A549 (cell line): ENCODE measurements at regions not wholly inside any gene's neighbourhood (a gene's known extent, or its start where the extent isn't known, plus 50 kb on each side); places are given as distances from the start of the nearest gene placed in this dataset.

Experiments used
- ATAC-seq, 2 experiments: fragments of 200-7000 bp in 1 of 2; fragments of >200 bp in 1 of 2; cut with Nextera tagmentation in 1 of 2; cut with Tn5 transposase in 1 of 2; 3 replicates each; pipeline versions ENCODE4 v1.8.0 to v1.9.1; 2018 to 2020; ENCODE audit warnings: mild to moderate bottlenecking in 1 of 2, moderate library complexity in 1 of 2
- CTCF ChIA-PET: fragments of 300-600 bp; sonication (Branson Sonifier 250); formaldehyde crosslinking; extraction: SDS; loops from one replicate; lab custom pipeline; 2021; ENCODE audit warnings: antibody characterized with exemption, inconsistent platforms; lab: Yijun Ruan, JAX
- POLR2A ChIA-PET: fragments of 350-600 bp; formaldehyde crosslinking; extraction: SDS; loops from one replicate; lab custom pipeline; 2021; ENCODE audit warnings: antibody characterized with exemption, inconsistent platforms; lab: Yijun Ruan, JAX
- DNase-seq, 2 experiments: peaks; one replicate each; pipeline versions ENCODE4 v3.0.0 to v3.0.0-alpha.2; 2011 to 2016; ENCODE audit warnings: low read depth in 1 of 2, low spot score in 1 of 2
- FAIRE-seq: peaks from 2 replicates; lab custom pipeline; 2011; peaks lifted over from hg19 to GRCh38; lab: Jason Lieb, UNC
- H3K27ac ChIP-seq, 2 experiments: fragments of >200 bp; sonication (Bioruptor Twin); formaldehyde crosslinking; 3 replicates each; pipeline ENCODE4 v1.5.1; 2016 to 2017
- H3K4me1 ChIP-seq: fragments of >200 bp; sonication (Bioruptor Twin); formaldehyde crosslinking; 3 replicates; pipeline ENCODE4 v1.6.1; 2016
- H3K4me2 ChIP-seq: fragments of >200 bp; sonication (Bioruptor Twin); formaldehyde crosslinking; 3 replicates; pipeline ENCODE4 v1.6.1; 2016
- H3K4me3 ChIP-seq: fragments of >200 bp; sonication (Bioruptor Twin); formaldehyde crosslinking; 3 replicates; pipeline ENCODE4 v1.5.1; 2016
- H3K9me3 ChIP-seq: fragments of >200 bp; sonication (Bioruptor Twin); formaldehyde crosslinking; 3 replicates; pipeline ENCODE4 v1.6.1; 2016
- ATOH8 ChIP-seq: fragments of 250-450 bp; sonication (Bioruptor Pico); IDR thresholded peaks from 2 replicates; pipeline ENCODE4 v1.5.0; 2020; ENCODE audit warnings: low read depth, mild to moderate bottlenecking, moderate library complexity
- BHLHE40 ChIP-seq: IDR thresholded peaks from 2 replicates; pipeline ENCODE4 v1.6.1; 2012; ENCODE audit warnings: low read depth, low read length, inconsistent platforms
- CBX2 ChIP-seq: fragments of 200-600 bp; sonication (generic); IDR thresholded peaks from 2 replicates; pipeline ENCODE4 v1.6.1; 2016; ENCODE audit warnings: low read depth, mild to moderate bottlenecking, borderline replicate concordance
- CEBPB ChIP-seq, 2 experiments: fragments of >200 bp in 1 of 2; sonication (Bioruptor Twin) in 1 of 2; formaldehyde crosslinking in 1 of 2; IDR thresholded peaks; 2 replicates each; pipeline ENCODE4 v1.6.1; 2012 to 2016
- CHD2 ChIP-seq: fragments of 150-350 bp; IDR thresholded peaks from 2 replicates; pipeline ENCODE4 v1.6.1; 2014; ENCODE audit warnings: low read length; ENCODE audit not compliant: partially characterized antibody
- CHD4 ChIP-seq: fragments of 200-600 bp; sonication (generic); IDR thresholded peaks from 2 replicates; pipeline ENCODE4 v1.6.1; 2016; ENCODE audit warnings: antibody characterized with exemption, mild to moderate bottlenecking, borderline replicate concordance
- E2F6 ChIP-seq: IDR thresholded peaks from 2 replicates; pipeline ENCODE4 v1.6.1; 2012; ENCODE audit warnings: low read depth, borderline replicate concordance
- ESRRA ChIP-seq: fragments of 150-350 bp; IDR thresholded peaks from 2 replicates; pipeline ENCODE4 v1.6.1; 2014; ENCODE audit warnings: mild to moderate bottlenecking, low read length, borderline replicate concordance
- HDAC2 ChIP-seq: fragments of 200-600 bp; sonication (generic); IDR thresholded peaks from 2 replicates; pipeline ENCODE4 v1.6.1; 2016
- HOXB5 ChIP-seq: fragments of 250-450 bp; sonication (Bioruptor Pico); IDR thresholded peaks from 2 replicates; pipeline ENCODE4 v1.5.0; 2020; ENCODE audit warnings: mild to moderate bottlenecking, moderate library complexity
- JUN ChIP-seq, 2 experiments: fragments of >200 bp; sonication (Bioruptor Twin); formaldehyde crosslinking; IDR thresholded peaks; 2 replicates in 1 of 2; 3 replicates in 1 of 2; pipeline ENCODE4 v1.6.1; 2016 to 2017
- JUNB ChIP-seq: fragments of >200 bp; sonication (Bioruptor Twin); formaldehyde crosslinking; IDR thresholded peaks from 2 replicates; pipeline ENCODE4 v1.6.1; 2016
- KDM5A ChIP-seq: fragments of 200-600 bp; sonication (generic); IDR thresholded peaks from 2 replicates; pipeline ENCODE4 v1.6.1; 2016; ENCODE audit warnings: antibody characterized with exemption, mild to moderate bottlenecking
- MAFK ChIP-seq: fragments of 450-650 bp; IDR thresholded peaks from 2 replicates; pipeline ENCODE4 v1.6.1; 2014; ENCODE audit not compliant: partially characterized antibody
- NR3C1 ChIP-seq: fragments of >200 bp; sonication (Bioruptor Twin); formaldehyde crosslinking; IDR thresholded peaks from 3 replicates; pipeline ENCODE4 v1.6.1; 2017
- PHF8 ChIP-seq: fragments of 200-600 bp; sonication (generic); IDR thresholded peaks from 2 replicates; pipeline ENCODE4 v1.6.1; 2016; ENCODE audit warnings: low read depth, mild to moderate bottlenecking, antibody characterized with exemption, moderate library complexity, borderline replicate concordance
- POLR2AphosphoS2 ChIP-seq: conservative IDR thresholded peaks from 2 replicates; pipeline ENCODE4 v1.6.1; 2012; ENCODE audit warnings: low read length, improper control_type of control experiment, inconsistent platforms
- RNF2 ChIP-seq: fragments of 200-600 bp; sonication (generic); IDR thresholded peaks from 2 replicates; pipeline ENCODE4 v1.6.1; 2016; ENCODE audit warnings: low read depth, mild to moderate bottlenecking, antibody characterized with exemption, moderate library complexity, borderline replicate concordance
- SMC3 ChIP-seq: fragments of >200 bp; sonication (Bioruptor Twin); formaldehyde crosslinking; IDR thresholded peaks from 3 replicates; pipeline ENCODE4 v1.6.1; 2018; ENCODE audit warnings: inconsistent platforms
- TFCP2L1 ChIP-seq: fragments of 250-450 bp; sonication (Bioruptor Pico); IDR thresholded peaks from 2 replicates; pipeline ENCODE4 v1.5.0; 2021; ENCODE audit warnings: mild to moderate bottlenecking
- ZFP36 ChIP-seq: fragments of 450-650 bp; IDR thresholded peaks from 2 replicates; pipeline ENCODE4 v1.6.1; 2014; ENCODE audit warnings: borderline replicate concordance; ENCODE audit not compliant: partially characterized antibody
- ZNF302 ChIP-seq: fragments of 250-450 bp; sonication (Bioruptor Pico); IDR thresholded peaks from 2 replicates; pipeline ENCODE4 v1.9.0; 2021; ENCODE audit warnings: inconsistent platforms, mild to moderate bottlenecking, moderate library complexity
- WGBS: methylation state at CpG from one replicate; pipeline ENCODE4 v1.1.6; 2017; ENCODE audit errors: missing lambda C conversion rate; 5-methylcytosine and 5-hydroxymethylcytosine counted together
- TF ChIP-seq, protein P1 (sequence below): fragments of >200 bp; sonication (Bioruptor Twin); formaldehyde crosslinking; IDR thresholded peaks from 2 replicates; pipeline ENCODE4 v1.6.1; 2016
- TF ChIP-seq, protein P2 (sequence below): fragments of 250-450 bp; sonication (Bioruptor Pico); IDR thresholded peaks from 2 replicates; pipeline ENCODE4 v1.5.0; 2021; ENCODE audit warnings: mild to moderate bottlenecking, moderate library complexity, borderline replicate concordance
- TF ChIP-seq, protein P3 (sequence below): IDR thresholded peaks from 2 replicates; pipeline ENCODE4 v1.6.1; 2012

DNA sequence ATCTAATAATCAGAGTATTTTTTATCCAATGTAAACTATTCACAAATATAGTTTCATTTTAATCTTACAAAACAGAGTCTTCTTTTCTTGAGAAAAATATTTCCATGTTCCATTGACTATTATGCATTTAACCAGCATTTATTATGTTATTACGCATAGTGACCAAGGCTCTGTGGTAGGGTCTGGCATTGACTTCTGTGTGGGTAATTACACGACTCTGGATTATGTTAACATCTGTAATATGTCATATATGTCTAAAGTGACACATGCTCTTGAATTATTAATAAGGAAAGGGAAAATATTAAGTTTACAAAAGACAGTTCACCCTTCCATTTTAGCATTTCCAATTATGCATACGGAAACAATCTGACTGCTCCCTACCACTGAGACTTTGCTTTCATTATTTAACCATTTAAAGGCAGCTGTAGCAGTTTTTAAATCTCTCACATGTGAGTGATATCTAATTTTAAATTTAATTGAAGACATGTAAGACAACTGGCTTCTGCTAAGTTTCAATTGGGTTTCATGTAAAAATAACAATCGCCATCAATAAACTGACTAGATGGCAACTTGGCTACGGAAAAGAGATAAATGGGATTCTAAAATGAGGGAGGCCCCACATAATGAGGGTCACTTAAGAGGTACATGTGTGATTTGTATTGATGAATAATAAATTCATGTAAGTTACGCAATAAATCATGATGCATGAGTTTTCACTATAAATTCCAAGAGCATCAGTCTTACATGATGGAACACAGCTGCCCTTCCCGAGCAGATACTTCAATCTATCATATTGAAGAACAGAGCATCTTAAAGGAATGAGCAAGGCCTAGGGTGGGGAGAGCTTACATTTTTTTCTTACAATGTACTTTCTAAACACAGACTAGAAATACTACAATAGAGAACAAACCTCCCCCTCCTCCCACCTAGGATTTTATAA lies 1056.8 kb downstream of the MAT2B start:
- POLR2A ChIA-PET: no interaction called here
- 19% methylated on average over 7 of the region's 7 CpGs for whole genome bisulfite sequencing
- no peak for ATAC-seq
- no peak for TF ChIP-seq KDM5A
- TF ChIP-seq CEBPB (IDR thresholded peaks at IDR 0.05): no peak
- TF ChIP-seq POLR2AphosphoS2: no peak
- no peak for TF ChIP-seq CBX2
- no peak for TF ChIP-seq NR3C1
- TF ChIP-seq RNF2: no peak
- no peak for TF ChIP-seq SMC3
- TF ChIP-seq E2F6: no peak
- no peak for TF ChIP-seq HOXB5 (CRISPR knock-in tag)
- TF ChIP-seq, protein P1, sequence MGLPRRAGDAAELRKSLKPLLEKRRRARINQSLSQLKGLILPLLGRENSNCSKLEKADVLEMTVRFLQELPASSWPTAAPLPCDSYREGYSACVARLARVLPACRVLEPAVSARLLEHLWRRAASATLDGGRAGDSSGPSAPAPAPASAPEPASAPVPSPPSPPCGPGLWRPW: no peak
- TF ChIP-seq MAFK: no peak
- no peak overlapping the region for H3K4me3 ChIP-seq
- no peak for FAIRE-seq
- CTCF ChIA-PET: interaction anchor here (0.6 kb wide), 1 partner anchor 115 kb away, joined by 3 read pairs; no protein-coding TSS in a partner anchor
- DNase-seq: no peak
- no peaks in the 10 kb centered on the region for H3K9me3 ChIP-seq
- no peak overlapping the region for H3K27ac ChIP-seq
- H3K4me2 ChIP-seq: no peak overlapping the region
- no peaks in the 10 kb centered on the region for H3K4me1 ChIP-seq

GRCh38 chr5:164563370-164563769 lies 1058.0 kb downstream of the MAT2B start:
- H3K9me3 ChIP-seq: no peaks in the 10 kb centered on the region
- DNase-seq: no peak
- no peak for ATAC-seq
- no peak overlapping the region for H3K27ac ChIP-seq
- POLR2A ChIA-PET: no interaction called here
- H3K4me1 ChIP-seq: no peaks in the 10 kb centered on the region
- TF ChIP-seq ATOH8 (no peak), POLR2AphosphoS2 (no peak), NR3C1 (no peak), ESRRA (no peak), JUNB (no peak), TFCP2L1 (CRISPR knock-in tag) (no peak)
- CTCF ChIA-PET: no interaction called here
- no peak for FAIRE-seq
- H3K4me2 ChIP-seq: no peak overlapping the region
- 0% methylated on average over 1 of the region's 1 CpG for WGBS
- H3K4me3 ChIP-seq: no peak overlapping the region

DNA sequence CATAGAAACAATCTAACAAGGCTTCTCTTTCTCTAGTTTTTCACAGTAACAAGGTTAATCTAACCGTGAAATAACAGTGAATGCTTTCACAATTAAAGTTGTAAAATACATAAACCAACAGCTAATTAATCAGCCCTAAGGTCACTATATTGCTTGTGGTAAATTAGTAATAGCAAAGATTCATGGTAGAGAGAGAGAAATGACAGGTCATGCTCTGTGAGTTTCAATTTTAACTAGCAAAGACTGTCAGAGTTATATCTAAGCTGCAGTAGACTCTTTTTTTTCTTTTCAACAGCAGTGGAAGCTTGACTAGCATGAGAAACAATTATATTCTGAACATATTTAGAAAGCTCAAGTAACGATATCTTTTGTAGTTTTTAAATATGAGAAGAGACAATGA lies 1068.0 kb downstream of the MAT2B start:
- 12% methylated on average over 2 of the region's 2 CpGs for WGBS
- Histone ChIP-seq H3K4me2 (no peak overlapping the region), H3K27ac (no peak overlapping the region), H3K9me3 (no peaks in the 10 kb centered on the region), H3K4me1 (no peaks in the 10 kb centered on the region), H3K4me3 (no peak overlapping the region)
- FAIRE-seq (no peak), DNase-seq (no peak), ATAC-seq (no peak)
- CTCF ChIA-PET: no interaction called here
- POLR2A ChIA-PET: no interaction called here
- TF ChIP-seq BHLHE40: no peak
- no peak for TF ChIP-seq JUNB
- TF ChIP-seq HDAC2: no peak
- no peak for TF ChIP-seq CEBPB (IDR thresholded peaks at IDR 0.05)
- TF ChIP-seq CHD4: no peak
- no peak for TF ChIP-seq JUN (IDR thresholded peaks at IDR 0.05)
- TF ChIP-seq, protein P2, sequence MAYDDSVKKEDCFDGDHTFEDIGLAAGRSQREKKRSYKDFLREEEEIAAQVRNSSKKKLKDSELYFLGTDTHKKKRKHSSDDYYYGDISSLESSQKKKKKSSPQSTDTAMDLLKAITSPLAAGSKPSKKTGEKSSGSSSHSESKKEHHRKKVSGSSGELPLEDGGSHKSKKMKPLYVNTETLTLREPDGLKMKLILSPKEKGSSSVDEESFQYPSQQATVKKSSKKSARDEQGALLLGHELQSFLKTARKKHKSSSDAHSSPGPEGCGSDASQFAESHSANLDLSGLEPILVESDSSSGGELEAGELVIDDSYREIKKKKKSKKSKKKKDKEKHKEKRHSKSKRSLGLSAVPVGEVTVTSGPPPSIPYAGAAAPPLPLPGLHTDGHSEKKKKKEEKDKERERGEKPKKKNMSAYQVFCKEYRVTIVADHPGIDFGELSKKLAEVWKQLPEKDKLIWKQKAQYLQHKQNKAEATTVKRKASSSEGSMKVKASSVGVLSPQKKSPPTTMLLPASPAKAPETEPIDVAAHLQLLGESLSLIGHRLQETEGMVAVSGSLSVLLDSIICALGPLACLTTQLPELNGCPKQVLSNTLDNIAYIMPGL (CRISPR knock-in tag): no peak
- no peak for TF ChIP-seq ZFP36
- TF ChIP-seq ZNF302 (CRISPR knock-in tag): no peak
- no peak for TF ChIP-seq PHF8
- TF ChIP-seq CHD2: no peak
- TF ChIP-seq, protein P3, sequence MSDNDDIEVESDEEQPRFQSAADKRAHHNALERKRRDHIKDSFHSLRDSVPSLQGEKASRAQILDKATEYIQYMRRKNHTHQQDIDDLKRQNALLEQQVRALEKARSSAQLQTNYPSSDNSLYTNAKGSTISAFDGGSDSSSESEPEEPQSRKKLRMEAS: no peak
